SK-N-MC (cell line): ENCODE measurements at regions not wholly inside any gene's neighbourhood (a gene's known extent, or its start where the extent isn't known, plus 50 kb on each side); places are given as distances from the start of the nearest gene placed in this dataset.

Experiments used
- EZH2 ChIP-seq: fragments of 200-600 bp; sonication (generic); IDR thresholded peaks from one replicate; pipeline ENCODE4 v1.6.1; 2017; ENCODE audit warnings: antibody characterized with exemption
- POLR2AphosphoS5 ChIP-seq: IDR thresholded peaks from 2 replicates; pipeline ENCODE4 v1.6.1; 2012; ENCODE audit warnings: mild to moderate bottlenecking, low read depth, low read length, borderline replicate concordance

GRCh38 chr16:79534143-79534542, 66.4 kb downstream of the MAF start:
- TF ChIP-seq EZH2 (no peak), POLR2AphosphoS5 (no peak)
